ENCODE measurements at regions not wholly inside any gene's neighbourhood (a gene's known extent, or its start where the extent isn't known, plus 50 kb on each side); places are given as distances from the start of the nearest gene placed in this dataset.
"Not testable (repeated sequence)": the region's sequence is repeated elsewhere in the genome, so short reads cannot be mapped to it uniquely, and the experiment has no call there.

DNA sequence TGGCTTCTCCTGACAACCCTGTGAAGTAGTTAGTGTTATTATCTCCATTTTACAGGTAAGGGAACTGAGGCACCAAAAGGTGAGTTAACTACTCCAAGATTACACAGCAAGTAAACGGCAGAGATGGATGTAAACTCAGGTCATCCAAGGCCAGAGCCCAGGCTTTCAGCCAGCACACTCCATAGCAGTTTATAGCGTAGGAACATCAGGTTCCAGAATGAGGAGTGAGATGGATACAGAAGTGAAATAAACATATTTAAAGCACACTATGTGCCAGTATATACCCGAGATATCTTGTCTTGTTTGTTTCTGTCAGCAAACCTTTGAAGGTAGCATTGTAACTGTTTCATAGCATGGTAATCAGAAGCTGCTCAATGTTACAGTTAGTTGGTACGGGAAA, 279.0 kb downstream of the OXSM start:
- DNase-seq (ENCODE audit: low spot score) = no peak

GRCh38 chr3:26070854-26071253, 281.0 kb downstream of the OXSM start:
- no peak for DNase-seq (ENCODE audit: low spot score)

DNA sequence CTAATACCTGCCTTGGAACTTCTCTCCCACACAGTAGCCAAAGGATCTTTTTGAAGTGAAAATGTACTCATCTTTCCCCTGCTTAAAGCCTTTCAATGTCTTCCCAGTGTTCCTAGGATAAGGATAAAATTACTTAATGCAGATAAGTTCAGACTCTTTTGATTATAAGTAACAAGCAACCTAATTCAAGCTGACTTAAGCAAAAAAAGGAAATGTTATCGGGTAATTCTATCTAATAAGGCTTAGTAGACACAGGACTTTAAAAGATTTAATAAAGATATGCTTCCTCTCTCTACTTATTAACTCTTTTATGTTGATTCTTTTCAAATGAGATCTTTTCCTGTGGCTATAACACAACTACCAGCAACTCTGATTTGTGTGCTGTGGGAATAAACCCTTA, 284.2 kb downstream of the OXSM start:
- DNase-seq (ENCODE audit: low spot score) = no peak

DNA sequence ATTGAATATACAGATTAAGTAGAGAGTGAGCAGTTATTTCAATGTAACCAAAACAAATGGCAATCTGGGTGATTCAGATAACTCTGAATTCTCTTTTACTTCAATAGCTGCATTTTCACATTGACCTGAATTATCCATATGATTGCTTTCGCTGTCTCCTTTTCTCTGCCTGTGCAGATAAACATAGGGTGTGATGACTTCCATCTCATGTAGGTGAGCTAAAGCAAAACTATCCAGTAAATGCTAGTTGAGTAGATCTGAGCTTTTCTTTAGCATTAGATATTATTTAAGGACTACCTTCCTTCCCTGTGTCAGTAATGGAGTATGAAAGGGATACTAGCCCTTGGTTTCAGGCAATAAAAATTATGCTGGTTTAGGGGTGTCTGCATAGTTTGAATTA, 288.6 kb downstream of the OXSM start:
- DNase-seq (ENCODE audit: low spot score) = no peak

- no peak for DNase-seq (ENCODE audit: low spot score)
These were observed 291.3 kb downstream of the OXSM start for GRCh38 chr3:26081166-26081565.

- no peak for DNase-seq (ENCODE audit: low spot score)
These were observed 291.9 kb downstream of the OXSM start for GRCh38 chr3:26081806-26082205.

DNA sequence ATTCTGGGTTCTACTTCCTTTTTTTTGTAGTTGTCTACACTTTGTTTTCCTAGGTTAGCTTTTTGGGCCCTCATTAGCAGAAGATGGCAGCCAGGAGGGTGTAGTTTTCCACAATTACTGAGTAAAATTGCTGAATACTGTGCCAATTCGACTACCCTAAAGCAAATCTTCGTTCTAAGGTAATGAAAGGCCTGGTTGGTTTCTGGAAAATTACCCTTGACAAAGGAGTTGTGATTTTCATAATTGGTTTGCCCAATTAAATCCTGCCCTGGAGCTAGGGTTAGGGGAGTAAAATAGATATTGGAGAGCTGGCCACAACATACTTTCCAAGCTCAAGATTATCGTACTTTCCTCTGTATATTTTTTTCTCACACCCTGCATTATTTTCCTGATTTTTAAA, 293.0 kb downstream of the OXSM start:
- DNase-seq (ENCODE audit: low spot score) = no peak

- no peak for DNase-seq (ENCODE audit: low spot score)
These were observed 294.7 kb downstream of the OXSM start for GRCh38 chr3:26084629-26085028.

GRCh38 chr3:26087751-26088150, 297.9 kb downstream of the OXSM start:
- no peak for DNase-seq (ENCODE audit: low spot score)

GRCh38 chr3:26089249-26089648, 299.4 kb downstream of the OXSM start:
- no peak for DNase-seq (ENCODE audit: low spot score)

DNA sequence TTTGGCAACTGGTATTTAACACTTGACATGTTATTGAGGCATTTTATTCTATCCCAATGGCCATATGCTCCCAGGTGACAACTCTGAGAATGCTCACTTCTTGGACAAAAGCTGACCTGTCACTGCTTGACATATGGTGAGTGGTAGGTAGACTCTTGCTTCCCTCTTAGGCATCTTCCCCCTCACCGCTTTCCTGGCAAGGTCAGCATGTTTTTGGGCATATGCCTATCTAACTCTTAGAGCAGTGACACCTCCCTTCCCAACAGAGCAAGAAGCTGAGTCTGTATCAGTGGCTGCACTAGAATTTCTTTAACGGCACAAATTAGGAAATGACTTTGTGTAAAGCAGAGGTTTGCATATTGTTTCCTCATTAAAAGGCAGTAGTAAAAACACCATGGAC, 300.7 kb downstream of the OXSM start:
- DNase-seq (ENCODE audit: low spot score) = no peak

DNA sequence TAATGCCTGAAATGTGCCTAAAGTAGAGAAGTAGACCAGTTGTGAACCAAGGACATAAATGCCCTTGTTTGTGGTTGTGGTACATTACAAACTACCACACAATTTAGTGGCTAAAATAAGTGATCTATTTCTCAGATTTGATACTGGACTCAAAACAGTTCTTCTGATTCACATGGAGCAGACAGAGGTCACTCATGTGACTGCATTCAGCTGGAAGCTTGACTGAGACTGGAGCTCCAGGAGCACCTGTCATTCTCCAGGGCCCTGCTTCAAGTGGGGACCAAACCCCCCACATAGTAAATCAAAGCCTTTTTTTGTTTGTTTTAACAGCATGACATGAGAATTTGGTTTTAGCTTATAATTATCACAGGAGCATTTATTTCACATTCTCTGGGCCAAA, 301.2 kb downstream of the OXSM start:
- no peak for DNase-seq (ENCODE audit: low spot score)

- DNase-seq (ENCODE audit: low spot score) = no peak
These were observed 301.7 kb downstream of the OXSM start for GRCh38 chr3:26091626-26092025.

DNA sequence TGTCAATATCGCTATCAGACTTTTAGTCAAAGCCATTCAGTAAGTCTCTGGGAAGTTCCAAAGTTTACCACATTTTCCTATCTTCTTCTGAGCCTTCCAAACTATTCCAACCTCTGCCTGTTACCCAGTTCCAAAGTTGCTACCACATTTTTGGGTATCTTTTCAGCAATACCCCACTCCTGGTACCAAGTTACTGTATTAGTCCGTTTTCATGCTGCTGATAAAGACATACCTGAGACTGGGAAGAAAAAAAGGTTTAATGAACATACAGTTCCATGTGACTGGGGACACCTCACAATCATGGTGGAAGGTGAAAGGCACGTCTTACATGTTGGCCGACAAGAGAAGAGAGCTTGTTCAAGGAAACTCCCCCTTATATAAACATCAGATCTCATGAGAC, 307.2 kb downstream of the OXSM start:
- DNase-seq (ENCODE audit: low spot score) = not testable (repeated sequence)

GRCh38 chr3:26099692-26100091, 309.8 kb downstream of the OXSM start:
- no peak for DNase-seq (ENCODE audit: low spot score)

DNA sequence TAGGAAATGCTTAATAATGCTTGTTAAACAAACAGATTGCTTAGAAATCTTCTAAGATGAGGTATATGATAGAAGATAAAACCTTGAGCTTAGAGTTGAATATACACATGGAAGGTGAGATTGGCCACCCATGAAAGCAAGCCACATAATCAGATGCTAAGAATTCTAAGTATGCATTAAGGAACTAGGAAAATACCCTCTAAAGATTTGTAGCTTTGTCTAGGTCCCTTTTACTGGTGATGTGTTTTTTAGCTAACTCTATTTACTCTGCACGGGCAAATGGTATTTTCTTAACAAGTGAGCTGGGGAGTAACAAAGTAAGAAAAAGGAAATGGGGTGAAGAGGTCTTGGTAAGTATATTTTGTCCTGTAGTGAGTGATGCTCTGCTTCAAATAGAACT, 310.3 kb downstream of the OXSM start:
- DNase-seq (ENCODE audit: low spot score) = no peak

DNA sequence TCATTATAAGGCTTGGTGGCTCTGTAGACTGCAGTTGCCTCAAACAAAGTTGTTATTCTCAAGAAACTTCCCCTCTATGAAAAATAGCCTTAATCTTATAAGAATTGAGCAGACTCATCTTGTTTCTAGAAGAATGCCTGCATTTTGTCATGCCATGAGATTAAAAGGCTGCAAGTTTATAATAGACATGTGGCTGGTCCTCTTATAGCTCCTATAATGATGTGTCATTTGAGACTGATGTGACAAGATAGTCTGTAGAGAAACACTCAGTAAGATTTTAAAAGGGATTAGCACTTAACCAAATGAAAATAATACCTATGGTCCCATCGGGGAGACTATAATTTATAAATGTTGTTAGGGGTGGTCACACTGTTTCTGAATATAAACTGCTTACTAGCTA, 312.5 kb downstream of the OXSM start:
- no peak for DNase-seq (ENCODE audit: low spot score)

- DNase-seq (ENCODE audit: low spot score) = no peak
These were observed 315.0 kb downstream of the OXSM start for GRCh38 chr3:26104851-26105251.

DNA sequence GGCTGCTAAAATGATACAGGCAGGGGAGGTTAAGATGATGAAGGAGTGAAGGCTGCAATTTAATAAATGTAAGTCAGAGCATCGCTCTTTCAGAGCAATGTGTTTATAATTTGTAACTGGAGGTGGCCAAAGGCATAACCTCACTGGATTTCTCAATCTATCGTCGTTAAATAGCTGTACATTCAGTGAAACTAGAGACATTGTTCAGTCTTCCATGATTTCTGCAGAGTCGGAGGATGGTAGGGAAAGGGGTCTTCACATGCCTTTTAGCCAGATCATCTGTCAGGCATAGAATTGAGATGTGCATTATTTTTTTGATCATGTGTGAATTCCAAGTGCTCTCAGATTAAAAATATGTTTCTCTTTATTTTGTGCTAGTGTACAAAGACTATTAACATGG, 315.4 kb downstream of the OXSM start:
- no peak for DNase-seq (ENCODE audit: low spot score)

DNA sequence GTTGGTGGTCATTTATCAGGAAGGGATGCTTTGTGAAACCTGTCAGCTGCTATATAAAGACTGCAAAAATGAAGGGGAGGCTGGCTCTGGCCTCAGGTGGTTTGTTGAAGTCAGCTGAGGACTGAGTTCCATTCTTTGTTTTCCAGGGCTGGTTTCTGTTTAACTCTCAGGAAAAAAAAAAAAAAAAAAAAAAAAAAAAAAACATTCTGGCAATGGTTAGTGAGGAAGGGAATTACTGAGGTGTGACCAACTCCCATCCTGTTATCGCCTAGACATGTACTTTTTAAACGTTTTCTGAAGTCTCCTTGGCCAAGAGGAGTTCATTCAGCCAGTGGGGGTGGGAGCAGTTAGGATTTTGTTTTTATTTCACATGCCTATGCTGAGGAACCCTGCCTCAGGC, 316.3 kb downstream of the OXSM start:
- no peak for DNase-seq (ENCODE audit: low spot score)

DNA sequence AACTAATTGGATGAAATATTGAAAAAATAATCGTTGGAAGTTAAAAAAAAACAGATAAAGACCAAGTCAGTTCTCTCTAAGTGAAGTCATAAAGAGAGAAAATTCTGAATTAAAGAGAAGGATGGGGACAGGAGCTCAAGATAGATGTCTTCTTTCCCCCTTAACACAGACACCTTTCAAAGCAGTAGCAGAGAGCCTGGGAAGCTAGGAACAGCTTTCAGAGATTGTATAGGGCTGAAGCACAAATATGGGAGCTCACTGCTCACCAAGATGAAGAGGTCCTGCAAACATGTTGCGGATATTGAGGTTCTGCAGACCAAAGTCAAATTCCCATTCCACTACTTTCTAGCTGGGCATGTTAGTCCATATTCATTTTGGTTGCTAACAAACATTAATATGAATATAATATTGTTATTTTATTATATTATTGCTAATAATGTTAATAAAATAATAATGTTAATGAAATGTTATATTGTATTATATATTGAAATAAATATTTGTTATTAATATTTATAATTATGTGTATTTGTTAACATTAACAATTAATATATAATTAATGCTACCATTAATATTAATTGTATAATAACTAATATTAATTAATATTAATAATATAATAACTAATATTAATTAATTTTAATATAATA, 319.1 kb downstream of the OXSM start:
- no peak for DNase-seq (ENCODE audit: low spot score)

DNA sequence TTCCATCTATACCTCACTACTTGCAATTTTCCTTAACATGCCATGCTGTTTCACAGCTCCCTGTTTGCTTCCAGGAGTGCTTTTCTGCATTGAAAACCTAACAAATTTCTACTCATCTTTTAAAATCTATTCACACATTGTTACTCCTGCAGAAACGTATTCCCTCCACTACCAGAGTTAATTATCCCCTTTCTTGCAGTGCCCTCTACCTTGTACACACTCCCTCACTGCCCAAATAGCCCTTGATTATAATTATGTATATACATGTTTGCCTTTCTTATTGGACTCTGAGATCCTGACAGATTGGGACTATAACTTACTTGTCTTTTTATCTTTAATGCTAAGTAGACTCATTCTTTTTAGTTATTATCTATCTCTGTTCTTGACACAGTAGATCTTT, 325.0 kb downstream of the OXSM start:
- DNase-seq (ENCODE audit: low spot score) = no peak

- DNase-seq (ENCODE audit: low spot score) = no peak
These were observed 328.3 kb downstream of the OXSM start for GRCh38 chr3:26118165-26118564.

DNA sequence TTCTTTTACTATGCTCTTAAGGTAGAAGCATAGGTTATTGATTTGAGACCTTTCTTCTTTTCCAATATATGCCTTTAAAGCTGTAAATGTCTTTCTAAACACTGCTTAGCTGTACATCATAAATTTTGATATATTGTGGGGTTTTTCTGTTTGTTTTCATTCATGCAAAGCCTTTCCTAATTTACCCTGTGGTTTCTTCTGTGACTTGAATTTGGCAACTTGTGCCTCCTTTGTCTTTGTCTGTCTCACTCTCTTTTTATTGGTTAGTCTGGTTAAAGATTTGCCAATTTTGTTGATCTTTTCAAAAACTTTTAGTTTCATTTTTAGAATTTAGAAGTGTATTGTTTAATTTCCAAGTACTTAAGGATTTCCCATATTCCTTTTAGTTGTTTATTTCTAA, 343.1 kb downstream of the OXSM start:
- DNase-seq (ENCODE audit: low spot score) = no peak

- DNase-seq (ENCODE audit: low spot score) = no peak
These were observed 351.4 kb downstream of the OXSM start for GRCh38 chr3:26141296-26141695.
